ENCODE measurements at regions not wholly inside any gene's neighbourhood (a gene's known extent, or its start where the extent isn't known, plus 50 kb on each side); places are given as distances from the start of the nearest gene placed in this dataset.

GRCh38 chr7:80318081-80318480, 183.4 kb downstream of the GNAI1 start:
- H3K4me3 ChIP-seq (ENCODE audit: low read depth, low read length), result no peak overlapping the region
- peaks cover 4% of the 10 kb centered on the region for H3K27me3 Mint-ChIP-seq
- no peaks in the 10 kb centered on the region for H3K4me1 ChIP-seq (ENCODE audit: control insufficient read depth, insufficient read depth, low read length, poor library complexity, severe bottlenecking)
- H3K36me3 Mint-ChIP-seq, result no peaks in the 10 kb centered on the region
- peaks cover 0 to 9% (median 3%) of the 10 kb centered on the region in 7 donors for H3K9me3 Mint-ChIP-seq
- H3K4me1 Mint-ChIP-seq, result no peaks in the 10 kb centered on the region
- H3K27ac ChIP-seq (ENCODE audit: insufficient read depth, low read length, poor library complexity, severe bottlenecking), result no peak overlapping the region
- H3K27ac Mint-ChIP-seq, result no peak overlapping the region
- H3K4me3 Mint-ChIP-seq, result no peak overlapping the region
- DNase-seq, result no peak
- no peak for ATAC-seq (ENCODE audit: low read depth in 2 of 2)
- no peaks in the 10 kb centered on the region for H3K27me3 ChIP-seq (ENCODE audit: control insufficient read depth, insufficient read depth, low read length)
- no peaks in the 10 kb centered on the region for H3K36me3 ChIP-seq (ENCODE audit: control insufficient read depth, insufficient read depth, low read length)
- H3K9me3 ChIP-seq (ENCODE audit: control insufficient read depth in 2 of 2, low read length in 2 of 2), result peaks cover 0 to 2% of the 10 kb centered on the region in 2 experiments

- Histone ChIP-seq H3K4me3 (ENCODE audit: low read depth, low read length) (no peak overlapping the region), H3K9me3 (ENCODE audit: control insufficient read depth in 2 of 2, low read length in 2 of 2) (peaks cover 0 to 2% of the 10 kb centered on the region in 2 experiments), H3K36me3 (ENCODE audit: control insufficient read depth, insufficient read depth, low read length) (no peaks in the 10 kb centered on the region), H3K4me1 (ENCODE audit: control insufficient read depth, insufficient read depth, low read length, poor library complexity, severe bottlenecking) (no peaks in the 10 kb centered on the region), H3K27ac (ENCODE audit: insufficient read depth, low read length, poor library complexity, severe bottlenecking) (no peak overlapping the region), H3K27me3 (ENCODE audit: control insufficient read depth, insufficient read depth, low read length) (no peaks in the 10 kb centered on the region)
- ATAC-seq (ENCODE audit: low read depth in 2 of 2) (no peak), DNase-seq (no peak)
- H3K27me3 Mint-ChIP-seq, result peaks cover 4% of the 10 kb centered on the region
- peaks cover 0 to 9% (median 3%) of the 10 kb centered on the region in 7 donors for H3K9me3 Mint-ChIP-seq
- H3K36me3 Mint-ChIP-seq, result no peaks in the 10 kb centered on the region
- no peaks in the 10 kb centered on the region for H3K4me1 Mint-ChIP-seq
- no peak overlapping the region for H3K4me3 Mint-ChIP-seq
- H3K27ac Mint-ChIP-seq, result no peak overlapping the region
Observed at GRCh38 chr7:80316811-80317210, 182.2 kb downstream of the GNAI1 start.

DNA sequence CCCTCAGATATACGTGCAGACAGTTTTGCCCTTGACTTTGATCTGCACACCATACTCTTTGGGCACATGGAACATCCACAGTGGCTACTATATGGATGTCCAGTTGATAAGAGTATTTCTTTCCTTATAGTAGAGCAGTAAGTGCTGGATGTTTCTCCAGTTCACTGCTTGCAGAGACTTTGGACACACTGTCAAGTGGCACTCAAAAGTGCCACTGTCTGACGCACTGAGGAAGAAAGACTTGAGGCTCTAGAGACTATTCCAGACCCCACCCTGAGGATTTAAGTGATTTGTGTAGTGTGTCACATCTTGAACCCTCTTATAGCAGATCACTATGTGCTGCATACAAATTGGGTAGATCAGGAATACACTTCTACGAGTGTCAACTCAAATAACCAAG, 179.1 kb downstream of the GNAI1 start:
- H3K27ac ChIP-seq (ENCODE audit: insufficient read depth, low read length, poor library complexity, severe bottlenecking), result no peak overlapping the region
- H3K4me1 ChIP-seq (ENCODE audit: control insufficient read depth, insufficient read depth, low read length, poor library complexity, severe bottlenecking), result no peaks in the 10 kb centered on the region
- ATAC-seq (ENCODE audit: low read depth in 2 of 2) (no peak), DNase-seq (no peak)
- peaks cover 0 to 9% (median 5%) of the 10 kb centered on the region in 7 donors for H3K9me3 Mint-ChIP-seq
- H3K4me3 ChIP-seq (ENCODE audit: low read depth, low read length), result no peak overlapping the region
- H3K36me3 Mint-ChIP-seq, result no peaks in the 10 kb centered on the region
- peaks cover 0 to 5% (median 0%) of the 10 kb centered on the region in 4 donors for H3K4me1 Mint-ChIP-seq
- no peaks in the 10 kb centered on the region for H3K36me3 ChIP-seq (ENCODE audit: control insufficient read depth, insufficient read depth, low read length)
- no peak overlapping the region for H3K4me3 Mint-ChIP-seq
- H3K27ac Mint-ChIP-seq, result no peak overlapping the region
- H3K9me3 ChIP-seq (ENCODE audit: control insufficient read depth in 2 of 2, low read length in 2 of 2), result peaks cover 0 to 2% of the 10 kb centered on the region in 2 experiments
- H3K27me3 Mint-ChIP-seq, result peaks cover 1% of the 10 kb centered on the region
- H3K27me3 ChIP-seq (ENCODE audit: control insufficient read depth, insufficient read depth, low read length), result no peaks in the 10 kb centered on the region

DNA sequence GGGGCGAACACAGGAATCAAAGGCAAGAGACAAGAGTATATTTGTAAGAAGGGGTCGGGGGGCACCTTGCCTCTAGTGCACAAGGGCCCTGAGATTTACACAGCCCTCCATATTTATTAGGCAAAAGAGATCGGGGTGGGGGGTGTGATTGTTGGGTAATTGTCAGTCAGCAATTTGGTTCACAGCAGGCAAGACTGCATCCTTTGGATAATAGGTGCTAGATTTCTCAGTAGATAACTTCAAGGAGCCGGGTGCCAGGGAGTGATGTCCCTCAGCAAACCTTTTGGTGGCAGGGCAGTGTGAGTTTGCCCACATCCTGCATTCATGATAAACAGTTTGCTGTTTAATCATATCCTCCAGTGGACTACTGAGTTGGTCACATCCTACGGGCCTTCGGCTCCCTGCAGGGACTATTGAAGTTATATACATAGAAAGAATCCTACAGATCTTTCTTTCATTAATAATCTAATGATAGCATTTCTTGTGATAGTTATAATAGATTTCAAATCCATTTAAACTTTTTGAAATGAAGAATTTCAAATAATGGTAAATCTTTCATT, 178.5 kb downstream of the GNAI1 start:
- peaks cover 0 to 5% (median 0%) of the 10 kb centered on the region in 4 donors for H3K4me1 Mint-ChIP-seq
- ATAC-seq (ENCODE audit: low read depth in 2 of 2) (no peak), DNase-seq (no peak)
- H3K27ac Mint-ChIP-seq, result no peak overlapping the region
- Histone ChIP-seq H3K9me3 (ENCODE audit: control insufficient read depth in 2 of 2, low read length in 2 of 2) (peaks cover 0 to 2% of the 10 kb centered on the region in 2 experiments), H3K4me3 (ENCODE audit: low read depth, low read length) (no peak overlapping the region), H3K27ac (ENCODE audit: insufficient read depth, low read length, poor library complexity, severe bottlenecking) (no peak overlapping the region), H3K36me3 (ENCODE audit: control insufficient read depth, insufficient read depth, low read length) (no peaks in the 10 kb centered on the region), H3K4me1 (ENCODE audit: control insufficient read depth, insufficient read depth, low read length, poor library complexity, severe bottlenecking) (no peaks in the 10 kb centered on the region), H3K27me3 (ENCODE audit: control insufficient read depth, insufficient read depth, low read length) (no peaks in the 10 kb centered on the region)
- peaks cover 0 to 9% (median 5%) of the 10 kb centered on the region in 7 donors for H3K9me3 Mint-ChIP-seq
- H3K27me3 Mint-ChIP-seq, result no peaks in the 10 kb centered on the region
- no peak overlapping the region for H3K4me3 Mint-ChIP-seq
- no peaks in the 10 kb centered on the region for H3K36me3 Mint-ChIP-seq

GRCh38 chr7:80312139-80312661, 177.6 kb downstream of the GNAI1 start:
- H3K4me3 ChIP-seq (ENCODE audit: low read depth, low read length), result no peak overlapping the region
- ATAC-seq (ENCODE audit: low read depth in 2 of 2) (peak in 1 of 2 donors; percentile 53), DNase-seq (peak in 2 of 3 donors; percentile 0 to 2)
- no peaks in the 10 kb centered on the region for H3K4me1 ChIP-seq (ENCODE audit: control insufficient read depth, insufficient read depth, low read length, poor library complexity, severe bottlenecking)
- H3K9me3 Mint-ChIP-seq, result peaks cover 0 to 6% (median 4%) of the 10 kb centered on the region in 7 donors
- peak overlapping the region in 1 of 3 donors; percentile 56 for H3K27ac Mint-ChIP-seq
- no peaks in the 10 kb centered on the region for H3K36me3 ChIP-seq (ENCODE audit: control insufficient read depth, insufficient read depth, low read length)
- H3K36me3 Mint-ChIP-seq, result no peaks in the 10 kb centered on the region
- H3K4me3 Mint-ChIP-seq, result no peak overlapping the region
- H3K9me3 ChIP-seq (ENCODE audit: control insufficient read depth in 2 of 2, low read length in 2 of 2), result peaks cover 0 to 2% of the 10 kb centered on the region in 2 experiments
- H3K27me3 Mint-ChIP-seq, result no peaks in the 10 kb centered on the region
- H3K27ac ChIP-seq (ENCODE audit: insufficient read depth, low read length, poor library complexity, severe bottlenecking), result no peak overlapping the region
- no peaks in the 10 kb centered on the region for H3K27me3 ChIP-seq (ENCODE audit: control insufficient read depth, insufficient read depth, low read length)
- H3K4me1 Mint-ChIP-seq, result peaks cover 0 to 5% (median 0%) of the 10 kb centered on the region in 4 donors

- H3K9me3 Mint-ChIP-seq, result peaks cover 0 to 7% (median 3%) of the 10 kb centered on the region in 7 donors
- H3K27me3 ChIP-seq (ENCODE audit: control insufficient read depth, insufficient read depth, low read length), result no peaks in the 10 kb centered on the region
Observed at GRCh38 chr7:80311313-80311712, 176.7 kb downstream of the GNAI1 start.

GRCh38 chr7:80309971-80310549, 175.4 kb downstream of the GNAI1 start:
- Histone ChIP-seq H3K4me3 (ENCODE audit: low read depth, low read length) (no peak overlapping the region), H3K4me1 (ENCODE audit: control insufficient read depth, insufficient read depth, low read length, poor library complexity, severe bottlenecking) (no peaks in the 10 kb centered on the region), H3K27ac (ENCODE audit: insufficient read depth, low read length, poor library complexity, severe bottlenecking) (no peak overlapping the region), H3K9me3 (ENCODE audit: control insufficient read depth in 2 of 2, low read length in 2 of 2) (peaks cover 0 to 2% of the 10 kb centered on the region in 2 experiments), H3K36me3 (ENCODE audit: control insufficient read depth, insufficient read depth, low read length) (no peaks in the 10 kb centered on the region), H3K27me3 (ENCODE audit: control insufficient read depth, insufficient read depth, low read length) (no peaks in the 10 kb centered on the region)
- H3K27me3 Mint-ChIP-seq, result no peaks in the 10 kb centered on the region
- no peaks in the 10 kb centered on the region for H3K36me3 Mint-ChIP-seq
- DNase-seq (no peak), ATAC-seq (ENCODE audit: low read depth in 2 of 2) (no peak)
- no peak overlapping the region for H3K27ac Mint-ChIP-seq
- peaks cover 0 to 8% (median 2%) of the 10 kb centered on the region in 7 donors for H3K9me3 Mint-ChIP-seq
- H3K4me1 Mint-ChIP-seq, result peaks cover 0 to 5% (median 0%) of the 10 kb centered on the region in 4 donors
- H3K4me3 Mint-ChIP-seq, result no peak overlapping the region

More at GRCh38 chr7:80311313-80311712, 176.7 kb downstream of the GNAI1 start:
- no peak overlapping the region for H3K4me3 ChIP-seq (ENCODE audit: low read depth, low read length)
- H3K27ac Mint-ChIP-seq, result no peak overlapping the region
- no peaks in the 10 kb centered on the region for H3K36me3 ChIP-seq (ENCODE audit: control insufficient read depth, insufficient read depth, low read length)
- H3K4me3 Mint-ChIP-seq, result no peak overlapping the region
- no peaks in the 10 kb centered on the region for H3K36me3 Mint-ChIP-seq
- DNase-seq, result no peak
- H3K4me1 Mint-ChIP-seq, result peaks cover 0 to 5% (median 0%) of the 10 kb centered on the region in 4 donors
- ATAC-seq (ENCODE audit: low read depth in 2 of 2), result no peak
- H3K9me3 ChIP-seq (ENCODE audit: control insufficient read depth in 2 of 2, low read length in 2 of 2), result peaks cover 0 to 2% of the 10 kb centered on the region in 2 experiments
- no peak overlapping the region for H3K27ac ChIP-seq (ENCODE audit: insufficient read depth, low read length, poor library complexity, severe bottlenecking)
- no peaks in the 10 kb centered on the region for H3K4me1 ChIP-seq (ENCODE audit: control insufficient read depth, insufficient read depth, low read length, poor library complexity, severe bottlenecking)
- no peaks in the 10 kb centered on the region for H3K27me3 Mint-ChIP-seq

All from CD4-positive, CD25-positive, alpha-beta regulatory T cell (primary cell).